ENCODE measurements at regions not wholly inside any gene's neighbourhood (a gene's known extent, or its start where the extent isn't known, plus 50 kb on each side); places are given as distances from the start of the nearest gene placed in this dataset.

DNA sequence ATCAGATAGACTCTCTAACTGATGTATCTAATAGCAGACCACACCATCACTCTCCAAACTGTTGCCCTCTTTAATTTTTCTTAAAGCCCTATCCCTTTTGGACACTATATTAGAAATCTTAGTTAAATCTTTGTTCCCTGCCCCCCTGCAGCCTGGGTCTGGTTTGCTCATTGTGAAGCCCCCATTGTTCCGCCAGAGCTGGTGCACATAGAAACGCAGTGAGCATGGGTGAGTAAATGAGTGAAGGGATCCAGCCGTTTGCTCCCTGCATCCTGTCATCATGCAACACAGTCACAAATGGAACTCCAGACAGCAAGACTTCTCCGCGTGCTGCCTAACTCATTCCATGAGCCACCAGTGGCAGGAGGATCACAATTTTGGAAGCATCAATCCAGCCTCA is 402.5 kb downstream of the PREX1 start:
- ChIA-PET CTCF (no interaction called here), POLR2A (no interaction called here)
- no peaks in the 10 kb centered on the region for H3K4me1 Mint-ChIP-seq (ENCODE audit: low read depth)
- H3K36me3 Mint-ChIP-seq (ENCODE audit: low read depth): no peaks in the 10 kb centered on the region
- H3K9me3 Mint-ChIP-seq: no peaks in the 10 kb centered on the region
- ATAC-seq: no peak
- H3K4me3 Mint-ChIP-seq: no peak overlapping the region
- DNase-seq: no peak
- TF ChIP-seq, protein P1, sequence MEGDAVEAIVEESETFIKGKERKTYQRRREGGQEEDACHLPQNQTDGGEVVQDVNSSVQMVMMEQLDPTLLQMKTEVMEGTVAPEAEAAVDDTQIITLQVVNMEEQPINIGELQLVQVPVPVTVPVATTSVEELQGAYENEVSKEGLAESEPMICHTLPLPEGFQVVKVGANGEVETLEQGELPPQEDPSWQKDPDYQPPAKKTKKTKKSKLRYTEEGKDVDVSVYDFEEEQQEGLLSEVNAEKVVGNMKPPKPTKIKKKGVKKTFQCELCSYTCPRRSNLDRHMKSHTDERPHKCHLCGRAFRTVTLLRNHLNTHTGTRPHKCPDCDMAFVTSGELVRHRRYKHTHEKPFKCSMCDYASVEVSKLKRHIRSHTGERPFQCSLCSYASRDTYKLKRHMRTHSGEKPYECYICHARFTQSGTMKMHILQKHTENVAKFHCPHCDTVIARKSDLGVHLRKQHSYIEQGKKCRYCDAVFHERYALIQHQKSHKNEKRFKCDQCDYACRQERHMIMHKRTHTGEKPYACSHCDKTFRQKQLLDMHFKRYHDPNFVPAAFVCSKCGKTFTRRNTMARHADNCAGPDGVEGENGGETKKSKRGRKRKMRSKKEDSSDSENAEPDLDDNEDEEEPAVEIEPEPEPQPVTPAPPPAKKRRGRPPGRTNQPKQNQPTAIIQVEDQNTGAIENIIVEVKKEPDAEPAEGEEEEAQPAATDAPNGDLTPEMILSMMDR (IDR thresholded peaks at IDR 0.05): no peak
- H3K27ac Mint-ChIP-seq: no peak overlapping the region
- H3K27me3 Mint-ChIP-seq: peaks cover 9% of the 10 kb centered on the region
- intact Hi-C loops (cut with micrococcal nuclease): no loop called here

DNA sequence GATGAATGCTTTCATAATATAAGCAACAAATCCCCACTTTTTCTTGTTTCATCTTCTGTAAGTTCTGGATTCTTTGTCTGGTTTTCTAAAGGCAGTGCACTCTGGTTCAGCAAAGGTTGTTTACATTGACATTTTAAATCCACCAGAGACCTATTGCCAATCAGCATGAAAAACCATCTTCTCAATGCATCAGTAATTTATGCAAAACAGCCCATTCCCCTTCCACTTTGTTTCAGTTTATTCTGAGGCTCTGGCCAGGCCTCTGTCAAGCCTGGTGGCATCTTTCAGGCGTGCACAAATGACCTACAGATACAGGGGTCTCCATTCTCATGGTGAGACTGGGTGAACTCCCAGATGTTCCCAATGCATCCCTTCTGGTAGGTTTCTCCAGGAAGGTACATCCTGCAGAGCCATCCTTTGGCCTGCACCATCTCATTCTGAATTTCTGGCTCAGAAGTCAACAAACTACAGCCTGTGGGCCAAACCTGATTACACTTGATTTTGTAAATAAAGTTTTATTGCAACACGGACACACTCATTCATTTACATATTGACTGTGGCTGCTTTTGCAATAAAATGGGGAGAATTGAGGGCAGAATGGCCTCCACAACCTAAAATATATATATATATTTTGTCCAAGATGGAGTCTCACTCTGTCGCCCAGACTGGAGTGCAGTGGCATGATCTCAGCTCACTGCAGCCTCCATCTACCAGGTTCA is 405.4 kb downstream of the PREX1 start:
- intact Hi-C loops (cut with micrococcal nuclease): no loop called here
- ChIA-PET POLR2A (no interaction called here), CTCF (no interaction called here)
- H3K4me1 Mint-ChIP-seq (ENCODE audit: low read depth): no peaks in the 10 kb centered on the region
- H3K36me3 Mint-ChIP-seq (ENCODE audit: low read depth): no peaks in the 10 kb centered on the region
- H3K4me3 Mint-ChIP-seq: no peak overlapping the region
- ATAC-seq: no peak
- H3K27ac Mint-ChIP-seq: no peak overlapping the region
- TF ChIP-seq, protein P1 (IDR thresholded peaks at IDR 0.05): no peak
- no peaks in the 10 kb centered on the region for H3K9me3 Mint-ChIP-seq
- H3K27me3 Mint-ChIP-seq: peaks cover 13% of the 10 kb centered on the region
- DNase-seq: no peak

DNA sequence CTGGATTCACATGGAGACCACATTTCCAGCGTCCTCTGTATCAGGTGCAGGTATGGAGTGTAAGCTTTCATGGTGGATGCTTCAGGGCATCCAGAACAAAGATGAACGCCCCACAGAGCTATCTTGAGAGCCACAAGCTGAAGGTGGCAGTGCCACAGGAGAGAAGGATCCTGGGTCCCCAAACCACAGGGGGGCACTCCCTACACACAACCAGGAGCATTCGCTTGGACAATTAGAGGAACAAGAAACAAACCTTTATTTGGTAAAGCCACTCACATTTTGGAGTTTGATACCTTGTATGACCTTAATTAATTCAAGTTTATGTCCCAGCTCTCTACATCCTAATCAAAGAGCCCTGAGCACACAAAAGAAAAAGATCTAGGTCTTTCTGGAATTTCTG is 406.3 kb downstream of the PREX1 start:
- ChIA-PET CTCF (no interaction called here), POLR2A (no interaction called here)
- Mint-ChIP-seq H3K36me3 (ENCODE audit: low read depth) (no peaks in the 10 kb centered on the region), H3K4me3 (no peak overlapping the region), H3K9me3 (no peaks in the 10 kb centered on the region), H3K27me3 (peaks cover 12% of the 10 kb centered on the region), H3K4me1 (ENCODE audit: low read depth) (no peaks in the 10 kb centered on the region), H3K27ac (no peak overlapping the region)
- intact Hi-C loops (cut with micrococcal nuclease): no loop called here
- TF ChIP-seq, protein P1 (IDR thresholded peaks at IDR 0.05): no peak
- ATAC-seq: no peak
- DNase-seq: no peak

DNA sequence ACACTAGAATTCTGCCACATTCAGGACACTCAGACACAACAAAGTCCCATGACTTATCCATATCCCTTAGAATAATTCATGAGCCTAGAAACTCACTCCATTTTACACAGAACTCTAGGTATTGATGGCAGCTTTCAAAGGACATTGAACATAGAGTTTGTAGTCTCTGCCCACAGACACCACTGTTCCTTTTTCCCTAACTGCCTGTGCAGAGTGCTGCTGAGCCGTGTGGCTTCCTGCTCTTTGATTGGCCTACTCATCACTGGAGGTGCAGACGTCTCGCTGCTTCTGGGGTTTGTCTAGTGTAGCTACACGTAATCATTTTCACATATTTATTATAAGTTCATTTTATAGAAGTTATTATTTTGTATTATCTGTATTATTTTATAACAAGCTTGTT is 407.6 kb downstream of the PREX1 start:
- TF ChIP-seq, protein P1 (IDR thresholded peaks at IDR 0.05): no peak
- Mint-ChIP-seq H3K27ac (no peak overlapping the region), H3K36me3 (ENCODE audit: low read depth) (no peaks in the 10 kb centered on the region), H3K4me1 (ENCODE audit: low read depth) (no peaks in the 10 kb centered on the region), H3K27me3 (peaks cover 12% of the 10 kb centered on the region), H3K4me3 (no peak overlapping the region), H3K9me3 (no peaks in the 10 kb centered on the region)
- DNase-seq: no peak
- ChIA-PET POLR2A (no interaction called here), CTCF (no interaction called here)
- ATAC-seq: no peak
- intact Hi-C loops (cut with micrococcal nuclease): no loop called here

DNA sequence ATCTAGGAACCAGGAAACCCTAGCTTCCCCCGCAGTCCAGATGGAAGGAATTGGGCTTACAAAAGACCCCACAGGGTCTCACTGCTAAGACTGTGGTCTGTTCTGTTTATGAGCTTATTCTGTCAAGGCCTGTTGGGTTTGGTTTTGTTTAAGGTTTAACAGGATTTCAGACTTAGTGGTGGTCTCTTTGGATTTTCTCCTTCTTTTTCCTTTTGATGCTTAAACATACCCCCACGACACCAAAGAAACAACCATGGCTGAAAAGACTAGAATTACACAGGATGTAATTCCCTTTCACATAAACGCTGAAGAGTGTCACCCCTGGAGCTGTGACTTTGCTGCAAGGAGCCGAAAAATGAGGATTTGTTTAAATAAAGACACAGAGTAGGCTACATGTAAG is 408.6 kb downstream of the PREX1 start:
- no peaks in the 10 kb centered on the region for H3K36me3 Mint-ChIP-seq (ENCODE audit: low read depth)
- TF ChIP-seq, protein P1 (IDR thresholded peaks at IDR 0.05): no peak
- peaks cover 7% of the 10 kb centered on the region for H3K27me3 Mint-ChIP-seq
- ATAC-seq (no peak), DNase-seq (no peak)
- H3K4me1 Mint-ChIP-seq (ENCODE audit: low read depth): no peaks in the 10 kb centered on the region
- H3K9me3 Mint-ChIP-seq: no peaks in the 10 kb centered on the region
- H3K27ac Mint-ChIP-seq: no peak overlapping the region
- CTCF ChIA-PET: interaction anchor here (3.0 kb wide), 1 partner anchor 201 kb away, joined by 11 read pairs; no protein-coding TSS in a partner anchor
- no peak overlapping the region for H3K4me3 Mint-ChIP-seq
- POLR2A ChIA-PET: interaction anchor here (1.4 kb wide), 1 partner anchor 10 kb away, joined by 3 read pairs; no protein-coding TSS in a partner anchor
- intact Hi-C loops (cut with micrococcal nuclease): no loop called here
